ENCODE measurements at regions not wholly inside any gene's neighbourhood (a gene's known extent, or its start where the extent isn't known, plus 50 kb on each side); places are given as distances from the start of the nearest gene placed in this dataset.

- H3K27ac ChIP-seq (ENCODE audit: low read length) = no peak overlapping the region
- intact Hi-C loops (cut with micrococcal nuclease; ENCODE audit: unreplicated experiment) = no loop called here
These were observed 87.3 kb upstream of the SHH start for GRCh38 chr7:155899596-155899995.

GRCh38 chr7:155897758-155898386 lies 85.6 kb upstream of the SHH start:
- intact Hi-C loops (cut with micrococcal nuclease; ENCODE audit: unreplicated experiment) (no loop called here), in situ Hi-C loops (cut with HindIII; ENCODE audit: low pct_unique_long_range_greater_than_20kb, low sequenced_read_pairs) (no loop called here)
- TF ChIP-seq SIN3A (IDR thresholded peaks at IDR 0.05; ENCODE audit: borderline replicate concordance, insufficient read depth, low read depth, low read length) (no peak), POLR2AphosphoS5 (IDR thresholded peaks at IDR 0.05; ENCODE audit: low read depth, low read length) (no peak)
- H3K4me1 ChIP-seq (ENCODE audit: control insufficient read depth, insufficient read depth, low read length) = peaks cover 10% of the 10 kb centered on the region
- no peaks in the 10 kb centered on the region for H3K27me3 ChIP-seq (ENCODE audit: control insufficient read depth, insufficient read depth, low read length)
- H3K9me3 ChIP-seq (ENCODE audit: control insufficient read depth, insufficient read depth, low read depth, low read length) = peaks cover 2% of the 10 kb centered on the region; the same call in 1 of the 2 replicates
- no peak overlapping the region for H3K27ac ChIP-seq (ENCODE audit: low read length)
- no peaks in the 10 kb centered on the region for H3K36me3 ChIP-seq (ENCODE audit: control insufficient read depth, insufficient read depth, low read length)
- BruUV-seq (replicated peaks) = no TSS peak
- no peak for ATAC-seq
- CTCF ChIA-PET = no interaction called here
- DNase-seq (ENCODE audit: low read depth, low spot score) = no peak
- POLR2A ChIA-PET = no interaction called here
- no peak overlapping the region for H3K4me3 ChIP-seq (ENCODE audit: low read depth in 2 of 2, low read length in 2 of 2)

More at GRCh38 chr7:155899596-155899995, 87.3 kb upstream of the SHH start:
- ATAC-seq = no peak
- Histone ChIP-seq H3K4me3 (ENCODE audit: low read depth in 2 of 2, low read length in 2 of 2) (no peak overlapping the region), H3K4me1 (ENCODE audit: control insufficient read depth, insufficient read depth, low read length) (peaks cover 10% of the 10 kb centered on the region), H3K27me3 (ENCODE audit: control insufficient read depth, insufficient read depth, low read length) (no peaks in the 10 kb centered on the region), H3K9me3 (ENCODE audit: control insufficient read depth, insufficient read depth, low read depth, low read length) (peaks cover 2% of the 10 kb centered on the region; the same call in 1 of the 2 replicates), H3K36me3 (ENCODE audit: control insufficient read depth, insufficient read depth, low read length) (no peaks in the 10 kb centered on the region)
- ChIA-PET POLR2A (no interaction called here), CTCF (no interaction called here)
- TF ChIP-seq POLR2AphosphoS5 (IDR thresholded peaks at IDR 0.05; ENCODE audit: low read depth, low read length) = no peak
- TF ChIP-seq REST (IDR thresholded peaks at IDR 0.05; ENCODE audit: insufficient read depth in 1 of 2, low read depth in 2 of 2, low read length in 1 of 2) = no peak
- no peak for TF ChIP-seq SIN3A (IDR thresholded peaks at IDR 0.05; ENCODE audit: borderline replicate concordance, insufficient read depth, low read depth, low read length)
- TF ChIP-seq TCF7L2 (IDR thresholded peaks at IDR 0.05; ENCODE audit: low read depth, low read length) = no peak
- TF ChIP-seq CTCF (IDR thresholded peaks at IDR 0.05) = no peak
- no TSS peak for BruUV-seq (replicated peaks)
- in situ Hi-C loops (cut with HindIII; ENCODE audit: low pct_unique_long_range_greater_than_20kb, low sequenced_read_pairs) = no loop called here
- DNase-seq (ENCODE audit: low read depth, low spot score) = no peak

GRCh38 chr7:155896531-155897263 lies 84.4 kb upstream of the SHH start:
- no peak for TF ChIP-seq CTCF (IDR thresholded peaks at IDR 0.05)
- peak; percentile 93 for TF ChIP-seq TCF7L2 (IDR thresholded peaks at IDR 0.05; ENCODE audit: low read depth, low read length)
- Histone ChIP-seq H3K4me1 (ENCODE audit: control insufficient read depth, insufficient read depth, low read length) (peaks cover 10% of the 10 kb centered on the region), H3K4me3 (ENCODE audit: low read depth in 2 of 2, low read length in 2 of 2) (no peak overlapping the region), H3K27me3 (ENCODE audit: control insufficient read depth, insufficient read depth, low read length) (no peaks in the 10 kb centered on the region), H3K36me3 (ENCODE audit: control insufficient read depth, insufficient read depth, low read length) (no peaks in the 10 kb centered on the region), H3K9me3 (ENCODE audit: control insufficient read depth, insufficient read depth, low read depth, low read length) (peaks cover 2% of the 10 kb centered on the region; the same call in 1 of the 2 replicates), H3K27ac (ENCODE audit: low read length) (peak overlapping the region; percentile 27; the same call in 1 of the 2 replicates)
- in situ Hi-C loops (cut with HindIII; ENCODE audit: low pct_unique_long_range_greater_than_20kb, low sequenced_read_pairs) = no loop called here
- intact Hi-C loops (cut with micrococcal nuclease; ENCODE audit: unreplicated experiment) = no loop called here
- POLR2A ChIA-PET = no interaction called here
- DNase-seq (ENCODE audit: low read depth, low spot score) = no peak
- CTCF ChIA-PET = no interaction called here
- peak; percentile 86 for ATAC-seq
- BruUV-seq (replicated peaks) = no TSS peak

Data from Panc1 (cell line).